ENCODE measurements at regions not wholly inside any gene's neighbourhood (a gene's known extent, or its start where the extent isn't known, plus 50 kb on each side); places are given as distances from the start of the nearest gene placed in this dataset.
"Not testable (repeated sequence)": the region's sequence is repeated elsewhere in the genome, so short reads cannot be mapped to it uniquely, and the experiment has no call there.

DNA sequence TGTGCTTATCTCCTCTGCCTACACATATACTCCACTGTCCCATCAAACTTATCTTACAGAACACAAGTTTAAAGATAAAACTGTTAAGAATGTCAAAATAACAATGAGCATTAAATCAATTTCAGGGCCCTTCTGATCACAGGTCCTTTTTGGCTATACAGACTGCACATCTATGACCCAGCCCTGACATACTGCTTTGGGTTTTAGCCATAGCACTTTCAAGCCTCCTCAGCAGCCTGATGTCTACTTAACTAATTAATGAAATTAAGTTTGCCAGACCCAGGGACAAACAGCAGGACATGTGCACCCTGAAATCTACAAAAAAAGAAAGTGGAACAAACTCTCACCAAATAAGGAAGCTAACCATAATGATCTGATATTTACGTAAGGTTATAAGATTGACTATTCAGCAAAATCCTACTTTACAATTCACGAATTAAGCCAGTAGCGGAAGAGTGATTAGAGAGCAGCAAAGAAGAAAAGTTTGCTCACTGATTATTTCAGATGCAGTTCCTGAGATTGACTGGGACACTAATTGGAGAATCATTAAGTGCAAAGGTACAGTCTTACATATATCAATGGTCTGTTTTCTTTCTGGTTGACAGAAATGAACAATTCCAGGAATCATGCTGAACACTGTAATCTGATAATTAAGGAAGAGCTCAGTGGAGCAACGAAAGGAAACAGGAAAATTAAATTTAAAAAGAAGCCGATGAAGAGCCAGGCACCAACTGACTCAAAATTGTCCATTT is 669.3 kb upstream of the LRRN3 start:
- DNase-seq, result no peak

DNA sequence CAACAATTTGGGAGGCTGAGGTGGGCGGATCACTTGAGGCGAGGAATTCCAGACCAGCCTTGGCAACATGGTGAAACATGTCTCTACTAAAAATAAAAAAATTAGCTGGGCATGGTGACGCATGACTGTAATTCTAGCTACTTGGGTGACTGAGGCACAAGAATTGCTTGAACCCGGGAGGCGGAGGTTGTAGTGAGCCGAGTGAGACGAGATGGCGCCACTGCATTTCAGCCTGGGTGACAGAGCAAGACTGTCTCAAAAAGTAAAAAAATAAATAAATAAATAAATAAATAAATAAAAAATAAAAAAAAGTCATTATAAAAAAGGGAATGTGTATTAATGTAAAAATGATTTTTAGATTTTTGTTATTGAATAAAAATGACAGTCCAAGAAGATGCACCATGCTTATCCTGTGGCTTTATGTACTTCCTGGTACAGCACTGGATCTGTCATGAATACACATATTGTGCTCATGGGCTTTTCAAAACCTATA is 658.8 kb upstream of the LRRN3 start:
- DNase-seq, result no peak

DNA sequence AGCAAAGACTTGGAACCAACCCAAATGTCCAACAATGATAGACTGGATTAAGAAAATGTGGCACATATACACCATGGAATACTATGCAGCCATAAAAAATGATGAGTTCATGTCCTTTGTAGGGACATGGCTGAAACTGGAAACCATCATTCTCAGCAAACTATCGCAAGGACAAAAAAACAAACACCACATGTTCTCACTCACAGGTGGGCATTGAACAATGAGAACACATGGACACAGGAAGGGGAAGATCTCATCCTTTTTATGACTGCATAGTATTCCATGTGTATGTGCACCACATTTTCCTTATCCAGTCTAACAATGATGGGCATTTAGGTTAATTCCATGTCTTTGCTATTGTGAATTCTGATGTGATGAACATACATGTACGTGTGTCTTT is 652.0 kb upstream of the LRRN3 start:
- not testable (repeated sequence) for DNase-seq

DNA sequence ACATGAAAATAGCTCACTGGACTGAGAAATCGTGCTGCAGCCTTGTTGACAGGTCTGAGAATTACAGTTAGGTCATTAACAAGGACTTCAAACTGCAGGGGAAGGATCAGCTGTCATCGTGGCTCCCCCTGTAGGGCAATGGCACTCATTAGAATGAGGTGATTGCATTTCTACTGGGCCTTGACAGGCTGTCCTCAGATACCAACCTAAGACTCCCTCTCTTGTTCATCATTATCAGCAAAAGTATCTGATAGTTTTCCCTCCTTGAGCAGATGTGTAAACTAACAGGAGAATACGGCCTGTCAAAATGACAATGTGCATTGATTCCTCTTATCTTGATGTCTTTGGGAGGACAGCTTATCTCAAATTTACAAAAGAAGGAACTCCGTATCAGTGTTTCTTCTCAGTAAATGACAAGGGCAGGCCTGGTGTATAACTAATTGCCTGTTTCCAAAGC is 648.5 kb upstream of the LRRN3 start:
- no peak for DNase-seq

DNA sequence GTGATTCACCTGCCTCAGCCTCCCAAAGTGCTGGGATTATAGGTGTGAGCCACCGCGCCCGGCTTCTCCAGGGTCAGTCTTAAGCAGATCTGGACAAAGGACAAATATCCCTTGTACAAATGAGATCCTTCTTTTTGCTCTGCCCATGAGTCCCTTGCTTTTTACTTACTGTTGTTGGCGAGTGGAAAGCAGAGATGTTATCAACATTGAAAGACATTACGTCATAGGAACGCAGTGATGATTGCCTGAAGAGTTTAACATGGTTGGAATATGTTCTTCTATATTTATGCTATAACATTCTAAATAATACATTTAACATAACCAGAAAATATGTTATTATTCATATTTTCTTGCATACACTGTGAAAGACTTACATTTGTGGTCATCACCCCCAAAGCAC is 644.3 kb upstream of the LRRN3 start:
- no peak for DNase-seq

DNA sequence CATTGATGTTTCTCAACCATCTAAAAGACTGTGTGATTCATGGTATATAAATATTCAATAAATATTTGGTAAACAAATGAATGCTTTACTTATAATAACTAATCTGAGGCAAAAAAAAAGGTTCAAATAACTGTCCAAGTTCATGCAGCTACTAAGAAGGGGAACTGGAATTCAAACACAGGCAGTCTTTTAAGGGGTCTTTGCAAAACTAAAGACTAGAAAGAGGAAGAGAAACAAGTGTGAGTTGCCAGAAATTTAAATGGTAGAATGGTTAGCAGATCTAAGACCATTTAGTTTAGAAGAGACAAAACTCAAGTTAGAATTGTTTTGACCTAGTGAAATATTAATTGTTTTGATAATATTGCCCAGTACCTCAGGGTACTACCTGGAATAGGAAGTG is 642.0 kb upstream of the LRRN3 start:
- DNase-seq, result no peak

DNA sequence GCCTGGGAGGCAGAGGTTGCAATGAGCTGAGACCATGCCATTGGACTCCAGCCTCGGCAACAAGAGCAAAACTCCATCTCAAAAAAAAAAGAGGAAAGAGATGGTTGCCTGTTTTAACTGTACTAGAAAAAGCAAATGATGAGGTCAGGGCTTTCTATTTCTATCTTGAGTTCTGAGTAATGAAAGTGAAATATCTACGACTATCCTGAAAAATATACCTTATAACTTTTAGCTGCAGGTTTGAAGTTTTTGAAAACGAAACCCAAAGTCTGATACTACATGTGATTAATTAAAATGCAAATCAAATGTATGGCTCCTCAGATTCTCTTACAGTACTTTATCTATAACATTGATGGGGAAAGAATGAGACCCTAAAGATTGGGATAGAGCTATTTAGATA is 636.2 kb upstream of the LRRN3 start:
- no peak for DNase-seq

DNA sequence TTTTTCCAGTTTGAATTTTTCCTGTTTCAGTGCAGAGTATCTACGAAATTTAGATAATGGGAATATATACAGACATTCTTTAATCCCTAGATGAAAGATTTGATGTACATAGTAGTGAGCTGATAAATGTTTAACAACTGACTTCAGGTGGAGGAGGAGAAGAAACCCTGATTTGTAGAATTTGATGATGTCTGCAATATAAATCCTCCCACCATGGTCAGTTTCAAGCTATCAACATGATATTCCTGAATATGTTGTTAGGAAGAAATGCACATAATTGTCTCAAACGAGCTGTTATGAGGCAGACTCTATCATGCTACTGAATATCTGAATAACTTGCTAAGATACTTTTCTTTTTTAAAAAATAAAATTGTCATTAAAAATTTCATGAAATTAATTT is 629.3 kb upstream of the LRRN3 start:
- no peak for DNase-seq

DNA sequence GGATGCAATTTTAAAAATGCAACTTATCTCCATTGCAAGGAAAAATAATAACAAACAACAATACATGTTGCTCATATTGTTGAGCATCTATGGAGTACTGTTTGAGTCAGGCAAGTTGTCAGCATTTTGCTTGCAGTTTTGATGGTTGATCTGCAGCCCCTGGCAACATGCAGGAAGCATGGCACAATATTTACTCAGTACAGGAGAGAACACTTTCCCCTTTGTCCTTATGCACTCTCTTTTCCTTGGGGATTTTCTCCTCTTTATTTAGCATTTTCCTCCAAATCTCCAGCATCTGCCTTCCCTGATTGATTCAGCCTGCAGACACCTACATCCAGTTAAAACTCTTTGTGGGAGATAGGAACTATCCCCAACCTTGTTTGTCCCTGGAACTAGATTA is 620.5 kb upstream of the LRRN3 start:
- no peak for DNase-seq

DNA sequence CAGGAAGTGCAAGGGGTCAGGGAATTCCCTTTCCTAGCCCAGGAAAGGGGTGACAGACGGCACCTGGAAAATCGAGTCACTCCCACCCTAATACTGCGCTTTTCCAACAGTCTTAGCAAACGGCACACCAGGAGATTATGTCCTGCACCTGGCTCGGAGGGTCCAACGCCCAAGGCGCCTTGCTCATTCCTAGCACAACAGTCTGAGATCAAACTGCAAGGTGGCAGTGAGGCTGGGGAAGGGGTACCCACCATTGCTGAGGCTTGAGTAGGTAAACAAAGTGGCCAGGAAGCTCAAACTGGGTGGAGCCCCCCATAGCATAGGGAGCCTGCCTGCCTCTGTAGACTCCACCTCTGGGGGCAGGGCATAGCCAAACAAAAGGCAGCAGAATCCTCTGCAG is 618.5 kb upstream of the LRRN3 start:
- DNase-seq, result not testable (repeated sequence)

DNA sequence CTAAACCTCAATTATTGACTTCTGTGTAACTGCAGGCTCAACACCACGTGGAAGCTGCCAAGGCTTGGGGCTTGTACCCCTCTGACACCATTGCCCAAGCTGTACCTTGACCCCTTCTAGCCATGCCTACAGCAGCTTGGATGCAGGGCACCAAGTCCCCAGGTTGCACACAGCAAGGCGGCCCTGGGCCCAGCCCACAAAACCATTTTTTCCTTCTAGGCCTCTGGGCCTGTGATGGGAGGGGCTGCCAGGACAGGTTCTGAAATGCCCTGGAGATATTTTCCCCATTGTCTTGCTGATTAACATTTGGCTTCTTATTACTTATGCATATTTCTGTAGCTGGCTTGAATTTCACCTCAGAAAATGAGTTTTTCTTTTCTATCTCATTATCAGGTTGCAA is 610.0 kb upstream of the LRRN3 start:
- DNase-seq, result no peak

DNA sequence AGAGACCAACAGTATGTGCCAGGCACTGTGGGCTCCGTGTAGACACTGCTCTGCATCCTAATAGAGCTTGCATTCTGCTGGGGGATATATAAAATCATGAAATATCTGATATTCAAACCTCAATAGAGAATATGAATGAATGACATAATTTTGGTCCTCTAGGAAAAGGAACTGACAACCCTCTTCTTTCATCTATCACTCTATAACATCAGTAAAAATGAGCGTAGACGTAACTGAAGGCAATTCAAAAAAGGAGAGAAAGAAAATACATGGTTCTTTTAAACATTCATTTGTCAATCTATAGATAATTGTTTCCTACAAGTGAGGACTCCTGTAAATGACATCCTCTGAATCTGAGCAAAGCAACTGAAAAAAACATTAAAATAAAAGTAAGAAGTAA is 607.4 kb upstream of the LRRN3 start:
- no peak for DNase-seq

DNA sequence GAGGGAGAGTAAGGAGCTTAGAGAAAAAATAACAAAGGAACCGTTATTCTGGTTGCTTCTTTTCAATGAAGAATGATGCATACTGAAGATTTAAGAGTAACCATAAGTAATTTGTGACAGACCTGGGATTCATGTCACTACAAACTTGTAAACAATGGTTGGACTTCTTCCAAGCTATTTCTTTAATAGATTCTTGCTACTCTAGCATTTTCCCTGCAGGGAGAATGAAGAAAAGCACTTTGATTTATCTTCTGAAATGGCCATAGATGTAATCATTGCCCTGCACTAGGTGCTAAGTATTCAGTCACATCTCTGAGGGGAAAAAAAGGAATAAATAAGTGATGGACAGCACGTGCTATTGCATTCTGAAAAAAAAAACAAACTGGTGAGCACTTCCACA is 606.6 kb upstream of the LRRN3 start:
- DNase-seq, result no peak

DNA sequence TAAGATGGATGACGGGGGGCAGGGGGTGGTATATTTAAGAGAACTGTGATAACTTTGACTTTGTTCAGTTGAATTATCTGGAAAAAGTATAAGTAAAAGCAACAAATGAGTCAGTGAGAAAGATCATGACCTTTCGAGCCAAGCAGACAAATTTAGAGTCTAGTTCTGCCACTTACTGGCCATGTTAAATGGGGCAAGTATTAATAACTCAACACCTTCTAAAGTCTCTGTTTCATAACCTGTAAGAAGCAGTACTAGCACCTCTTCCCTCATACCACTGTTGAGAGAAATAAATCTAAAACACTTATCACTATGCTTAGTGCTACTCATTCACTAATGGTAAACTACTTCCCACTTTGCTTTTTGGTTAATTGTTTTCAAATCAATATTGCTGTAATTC is 604.4 kb upstream of the LRRN3 start:
- no peak for DNase-seq

DNA sequence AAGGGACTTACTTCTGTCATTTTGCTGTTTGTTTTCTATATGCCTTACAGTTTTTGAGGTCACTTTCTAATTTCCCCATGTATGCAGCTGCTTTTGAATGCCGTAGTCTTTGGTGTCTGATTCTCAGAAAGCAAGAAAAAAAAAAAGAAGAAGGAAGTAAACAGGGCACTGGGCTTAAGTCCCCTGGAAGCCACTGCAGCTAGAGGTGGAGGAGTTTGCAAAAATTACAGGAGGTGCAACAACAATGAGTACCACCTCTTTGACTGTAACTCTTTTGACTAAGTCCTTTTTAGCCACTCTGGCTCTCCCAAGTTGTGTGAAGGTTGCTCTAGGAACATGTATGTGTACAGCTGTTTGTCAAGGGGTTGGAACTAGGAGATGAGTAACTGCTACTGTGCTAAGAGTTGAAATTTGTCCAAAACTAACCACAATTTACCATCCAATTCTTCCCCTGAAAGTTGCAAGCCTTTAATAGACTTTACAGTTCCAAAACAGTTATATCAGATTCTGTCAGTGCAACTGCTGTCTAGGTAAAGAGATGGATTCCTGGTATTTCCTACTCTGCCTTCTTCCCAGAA is 588.0 kb upstream of the LRRN3 start:
- no peak for DNase-seq

DNA sequence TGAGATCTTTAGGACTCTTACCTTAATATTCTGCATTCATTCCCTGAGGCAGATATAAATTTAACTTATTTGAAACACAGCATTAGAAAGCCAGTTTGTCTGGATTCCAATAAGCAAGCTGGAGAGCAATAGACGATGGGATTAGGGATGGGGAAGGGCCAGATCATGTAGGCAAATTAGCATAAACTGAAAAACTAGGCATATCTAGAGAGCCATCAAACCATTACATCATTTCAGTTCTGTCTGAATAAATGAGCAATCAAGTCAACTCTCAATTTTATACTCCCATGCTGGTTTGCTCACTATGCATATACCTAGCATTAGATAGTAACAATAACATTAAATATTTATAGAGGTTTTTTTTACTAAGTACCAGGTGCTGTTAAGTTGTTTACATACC is 583.6 kb upstream of the LRRN3 start:
- no peak for DNase-seq

DNA sequence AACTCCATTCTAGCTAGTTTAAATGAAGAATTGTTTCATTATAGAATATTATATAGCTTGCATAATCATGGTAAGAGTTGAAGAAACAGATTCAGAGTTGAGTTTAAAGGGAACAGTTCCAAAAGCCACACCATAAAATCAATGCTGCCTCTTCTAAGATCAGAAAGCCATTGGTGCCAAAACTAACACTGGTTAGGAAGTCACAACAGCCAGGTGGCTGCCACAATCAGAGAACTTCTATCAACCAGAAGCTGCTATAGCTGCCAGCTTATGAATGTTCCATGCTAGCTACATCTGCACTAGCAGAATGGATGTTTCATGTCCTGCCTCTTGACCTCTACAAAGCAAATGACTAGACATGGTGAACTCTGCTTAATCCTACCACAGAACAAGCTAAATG is 583.1 kb upstream of the LRRN3 start:
- no peak for DNase-seq

DNA sequence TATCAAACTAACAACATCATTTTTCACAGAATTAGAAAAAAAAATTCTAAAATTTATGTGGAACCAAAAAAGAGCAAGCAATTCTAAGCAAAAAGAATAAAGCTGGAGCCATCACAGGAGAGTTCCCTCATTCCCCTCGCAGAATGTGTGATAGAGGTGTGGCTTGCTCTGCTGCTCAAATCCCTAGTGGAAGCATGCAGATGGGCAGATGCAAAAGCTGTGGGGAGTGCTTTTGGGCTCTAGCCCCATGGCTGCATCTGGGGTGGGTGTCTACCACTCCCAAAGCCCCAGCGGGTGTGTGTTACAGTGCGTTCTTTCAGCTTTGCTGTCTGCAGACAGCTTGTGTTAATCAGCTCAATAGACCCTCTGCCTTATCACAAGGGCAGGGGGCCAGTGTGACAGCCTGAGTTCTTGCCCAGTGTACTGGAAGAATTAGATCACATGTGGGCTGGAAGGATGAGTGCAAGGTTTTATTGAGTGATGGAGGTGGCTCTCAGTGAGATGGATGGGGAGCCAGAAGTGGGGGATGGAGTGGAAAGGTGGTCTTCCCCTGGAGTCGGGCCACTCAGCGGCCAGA is 575.9 kb upstream of the LRRN3 start:
- DNase-seq, result not testable (repeated sequence)

DNA sequence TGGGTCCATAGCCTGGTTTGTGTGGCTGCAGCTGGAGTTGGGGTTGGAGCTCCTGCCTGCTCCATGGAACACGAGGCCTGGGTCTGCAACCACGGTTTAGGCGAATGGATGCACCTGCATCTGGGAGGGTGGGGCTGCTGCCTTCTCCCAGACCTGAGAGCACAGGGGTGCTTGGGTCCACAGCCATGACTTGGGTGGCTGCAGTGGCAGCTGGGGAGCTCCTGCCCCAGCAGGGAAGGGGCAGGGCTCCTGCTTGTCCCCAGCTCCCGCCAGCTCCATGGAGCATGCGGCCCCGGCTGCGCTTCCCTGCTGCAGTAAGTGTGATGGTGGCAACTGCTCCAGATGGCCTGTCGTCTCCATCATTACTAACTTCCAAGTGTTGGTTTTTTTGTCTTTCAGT is 571.1 kb upstream of the LRRN3 start:
- DNase-seq, result no peak

DNA sequence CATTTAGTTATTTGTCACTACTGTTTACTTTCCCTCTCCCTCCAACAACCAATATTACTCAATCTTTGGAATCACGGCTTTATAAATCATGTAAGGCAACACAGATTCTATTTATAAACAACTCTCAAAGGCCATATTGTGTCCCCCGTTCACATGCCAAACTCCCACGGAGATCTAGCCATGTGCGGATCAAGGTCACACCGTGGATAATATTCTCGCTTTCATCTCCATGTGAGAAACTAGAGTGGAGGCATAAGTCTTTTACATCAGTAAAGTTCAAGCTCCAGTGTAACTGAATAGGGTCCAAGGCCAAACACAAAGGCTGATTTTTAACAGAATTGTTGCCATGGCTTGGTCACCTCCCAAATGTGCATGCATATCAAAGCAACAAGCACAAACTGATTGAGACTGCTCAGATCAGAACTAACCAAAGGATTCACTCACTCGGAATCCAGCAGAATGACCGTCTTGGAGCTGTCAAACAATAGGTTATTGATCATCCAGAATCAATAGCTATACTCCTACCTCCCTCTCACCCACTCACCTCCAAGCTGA is 569.5 kb upstream of the LRRN3 start:
- no peak for DNase-seq

DNA sequence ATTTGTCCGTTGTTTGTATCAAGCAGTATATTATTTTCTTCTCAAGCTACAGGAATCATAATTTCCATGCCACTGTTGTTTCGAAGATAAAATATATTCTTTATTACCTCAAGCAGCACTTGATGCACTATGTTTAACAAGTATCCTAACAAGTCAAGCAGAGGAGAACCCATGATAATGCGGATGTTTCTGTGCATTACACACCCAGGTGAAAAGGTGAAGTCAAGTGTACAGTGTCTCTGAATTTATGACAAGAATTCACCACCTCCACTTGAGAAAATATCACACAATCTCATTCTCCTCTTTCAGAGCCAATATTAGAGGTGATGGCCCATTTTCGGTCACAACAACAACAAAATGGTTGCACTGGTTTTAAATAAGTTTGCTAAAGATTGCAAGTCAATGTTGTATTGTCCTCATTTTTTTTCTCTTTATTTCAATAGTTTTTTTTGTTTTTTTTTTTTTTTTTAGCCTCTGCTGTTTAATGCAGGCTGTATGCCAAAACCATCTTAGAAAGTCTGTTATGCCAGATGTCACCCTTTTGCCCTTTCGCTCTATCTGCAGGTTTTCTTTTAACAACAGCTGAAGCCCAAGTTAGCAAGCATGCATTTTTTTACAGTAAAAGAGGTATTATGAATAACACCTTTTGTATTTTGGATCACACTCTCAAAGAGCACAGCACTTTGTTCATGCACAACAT is 568.7 kb upstream of the LRRN3 start:
- no peak for DNase-seq

DNA sequence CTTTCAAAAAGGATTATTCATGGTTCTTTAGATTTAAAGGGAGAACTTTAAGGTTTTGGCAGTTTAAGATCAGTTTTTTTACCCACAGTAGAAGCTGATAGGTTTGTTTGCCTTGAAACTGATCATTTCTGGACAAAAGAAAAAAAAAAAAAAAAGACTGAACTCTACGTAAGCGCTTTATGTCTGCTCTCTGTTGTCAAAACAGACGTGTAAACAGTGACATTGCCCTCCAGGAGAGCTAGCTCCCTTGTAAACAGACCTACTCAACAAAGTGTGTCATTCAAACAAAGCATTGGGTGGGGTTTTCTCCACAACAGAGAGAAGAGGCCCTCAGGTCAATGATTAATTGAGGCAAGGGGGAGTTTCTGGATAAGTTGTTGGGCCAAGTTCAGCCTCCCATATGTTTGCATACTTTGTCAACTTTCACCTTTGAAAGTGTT is 568.1 kb upstream of the LRRN3 start:
- no peak for DNase-seq

DNA sequence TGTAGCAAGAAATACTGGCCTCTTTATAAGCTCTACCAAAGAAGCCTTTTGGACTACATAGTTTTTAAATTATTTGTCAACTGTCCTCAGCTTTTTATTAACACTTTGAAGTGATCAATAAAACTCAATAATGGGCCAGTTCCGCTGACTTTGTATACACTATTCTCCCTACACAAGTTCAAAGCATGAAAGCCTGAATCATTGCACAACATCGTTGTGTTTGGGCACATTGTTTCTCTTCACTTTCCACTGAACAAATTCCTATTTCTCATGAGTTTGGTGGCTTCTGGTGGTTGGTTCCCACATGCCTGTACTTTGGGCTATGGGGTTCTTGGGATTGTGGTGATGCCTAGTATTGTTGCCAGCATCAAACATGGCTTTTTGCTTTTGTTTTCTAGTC is 561.8 kb upstream of the LRRN3 start:
- no peak for DNase-seq

Data from right hindlimb (tissue), 1 donor.